CD14-positive monocyte (primary cell): ENCODE measurements at regions not wholly inside any gene's neighbourhood (a gene's known extent, or its start where the extent isn't known, plus 50 kb on each side); places are given as distances from the start of the nearest gene placed in this dataset.

Source experiments
- DNase-seq, 3 donors: peaks; one replicate each; pipeline ENCODE4 v3.0.0-alpha.2; 2011 to 2022
- H2AFZ ChIP-seq: 2 replicates; pipeline ENCODE4 v1.6.0; 2012; ENCODE audit warnings: mild to moderate bottlenecking, low read depth, low read length, inconsistent platforms; ENCODE audit not compliant: insufficient read depth, poor library complexity, severe bottlenecking
- H3K27ac ChIP-seq, 2 donors: 1 replicate in 1 of 2; 2 replicates in 1 of 2; pipeline ENCODE4 v1.5.1; 2012 to 2013; ENCODE audit warnings: low read length in 2 of 2, control low read depth in 1 of 2, inconsistent platforms in 1 of 2, low read depth in 1 of 2, mild to moderate bottlenecking in 1 of 2
- H3K27me3 ChIP-seq, 2 donors: one replicate each; pipeline versions ENCODE4 v1.6.0 to v1.6.1; 2011 to 2013; ENCODE audit warnings: low read length in 2 of 2; ENCODE audit not compliant: control insufficient read depth in 2 of 2, insufficient read depth in 2 of 2
- H3K36me3 ChIP-seq, 2 donors: replicated peaks in 1 of 2; 1 replicate in 1 of 2; 2 replicates in 1 of 2; pipeline versions ENCODE4 v1.5.1 to v1.6.1; 2012 to 2013; ENCODE audit warnings: low read length in 2 of 2, control low read depth in 1 of 2, inconsistent platforms in 1 of 2, mild to moderate bottlenecking in 1 of 2; ENCODE audit not compliant: insufficient read depth in 2 of 2, control insufficient read depth in 1 of 2
- H3K4me1 ChIP-seq, 2 donors: 1 replicate in 1 of 2; 2 replicates in 1 of 2; pipeline versions ENCODE4 v1.5.1 to v1.6.1; 2012 to 2013; ENCODE audit warnings: low read length in 2 of 2, control low read depth in 1 of 2, inconsistent platforms in 1 of 2, mild to moderate bottlenecking in 1 of 2, moderate library complexity in 1 of 2; ENCODE audit not compliant: insufficient read depth in 2 of 2, control insufficient read depth in 1 of 2
- H3K4me2 ChIP-seq: replicated peaks from 2 replicates; pipeline ENCODE3; 2012; ENCODE audit warnings: low read length, moderate library complexity, mild to moderate bottlenecking; ENCODE audit not compliant: poor library complexity, severe bottlenecking; ENCODE audit errors: extremely low read depth
- H3K4me3 ChIP-seq, 3 experiments: fragments of 200-600 bp in 1 of 3; sonication (generic) in 1 of 3; replicated peaks in 1 of 3; 1 replicate in 2 of 3; 2 replicates in 1 of 3; pipeline ENCODE4 v1.5.1; 2011 to 2013; ENCODE audit warnings: low read length in 3 of 3, mild to moderate bottlenecking in 3 of 3, control low read depth in 2 of 3, low read depth in 2 of 3, inconsistent platforms in 1 of 3, moderate library complexity in 1 of 3
- H3K79me2 ChIP-seq: 2 replicates; pipeline ENCODE4 v1.6.0; 2012; ENCODE audit warnings: mild to moderate bottlenecking, control low read depth, inconsistent platforms, low read length, moderate library complexity; ENCODE audit not compliant: insufficient read depth
- H3K9ac ChIP-seq: 2 replicates; pipeline ENCODE4 v1.6.0; 2017; ENCODE audit warnings: low read length, mild to moderate bottlenecking; ENCODE audit not compliant: insufficient read depth, poor library complexity, severe bottlenecking
- H3K9me3 ChIP-seq, 2 donors: replicated peaks in 1 of 2; 1 replicate in 1 of 2; 2 replicates in 1 of 2; pipeline versions ENCODE4 v1.5.1 to v1.6.1; 2012 to 2013; ENCODE audit warnings: low read length in 2 of 2, control low read depth in 1 of 2; ENCODE audit not compliant: control insufficient read depth in 1 of 2, insufficient read depth in 1 of 2
- H4K20me1 ChIP-seq: 2 replicates; pipeline ENCODE4 v1.6.0; 2012; ENCODE audit warnings: mild to moderate bottlenecking, low read length, control low read depth, moderate library complexity; ENCODE audit not compliant: insufficient read depth
- H3K27ac Mint-ChIP-seq, 7 donors: one replicate each; pipeline ENCODE4 v1.8.0; 2020; ENCODE audit warnings: mild to moderate bottlenecking in 7 of 7, mixed read lengths in 7 of 7, moderate library complexity in 6 of 7, inconsistent platforms in 2 of 7
- H3K27me3 Mint-ChIP-seq, 3 donors: one replicate each; pipeline ENCODE4 v1.8.0; 2021 to 2022; ENCODE audit warnings: low read depth in 3 of 3, mild to moderate bottlenecking in 3 of 3, mixed read lengths in 3 of 3, moderate library complexity in 3 of 3, inconsistent platforms in 1 of 3
- H3K36me3 Mint-ChIP-seq, 2 donors: one replicate each; pipeline ENCODE4 v1.8.0; 2020; ENCODE audit warnings: mixed read lengths in 2 of 2, inconsistent platforms in 1 of 2, mild to moderate bottlenecking in 1 of 2
- H3K4me1 Mint-ChIP-seq: one replicate; pipeline ENCODE4 v1.8.0; 2020; ENCODE audit warnings: mild to moderate bottlenecking, mixed read lengths
- H3K4me3 Mint-ChIP-seq, 2 donors: one replicate each; pipeline ENCODE4 v1.8.0; 2020; ENCODE audit warnings: mild to moderate bottlenecking in 2 of 2, mixed read lengths in 2 of 2, moderate library complexity in 1 of 2
- H3K9me3 Mint-ChIP-seq, 7 donors: one replicate each; pipeline ENCODE4 v1.8.0; 2020 to 2022; ENCODE audit warnings: mixed read lengths in 7 of 7, mild to moderate bottlenecking in 6 of 7, moderate library complexity in 6 of 7, inconsistent platforms in 2 of 7
- WGBS: methylation state at CpG from one replicate; pipeline ENCODE4 v1.1.5; 2013; ENCODE audit warnings: missing lambda C conversion rate; ENCODE audit not compliant: insufficient coverage; 5-methylcytosine and 5-hydroxymethylcytosine counted together
- intact Hi-C, 2 donors: fragments of 100-400 bp; cut with micrococcal nuclease; formaldehyde crosslinking; loops; one replicate each; pipeline versions ENCODE4 v1.15.0 to v1.15.1; 2023
- TF ChIP-seq, protein P1 (sequence below): fragments of 200-600 bp; IDR thresholded peaks from one replicate; pipeline ENCODE4 v1.8.0; 2022; ENCODE audit warnings: antibody characterized with exemption, mild to moderate bottlenecking

DNA sequence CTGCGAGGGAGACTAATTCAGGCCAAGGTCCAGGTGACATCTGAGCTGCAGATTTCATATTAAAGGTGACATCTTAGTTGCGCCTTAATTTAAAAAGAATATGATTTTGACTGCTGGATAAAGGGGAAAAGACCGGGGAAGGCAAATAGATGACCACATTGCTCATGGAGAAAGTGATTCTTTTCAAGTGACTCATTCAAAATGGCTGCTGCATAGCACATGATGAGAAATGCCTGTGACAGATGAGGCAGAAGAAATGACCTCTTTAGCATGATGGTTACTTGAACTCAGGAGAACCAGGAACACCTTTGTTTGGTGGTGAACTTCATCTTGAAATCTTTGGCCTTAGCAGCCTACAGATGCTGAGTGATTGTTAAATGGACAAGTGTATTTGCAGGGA is 385.8 kb upstream of the TRIB2 start:
- Histone ChIP-seq H2AFZ (no peak overlapping the region), H3K9me3 (peaks cover 0 to 3% of the 10 kb centered on the region in 2 donors), H3K9ac (no peak overlapping the region), H3K36me3 (no peaks in the 10 kb centered on the region), H3K27ac (no peak overlapping the region), H3K4me2 (no peak overlapping the region), H4K20me1 (no peaks in the 10 kb centered on the region), H3K4me3 (no peak overlapping the region), H3K27me3 (no peaks in the 10 kb centered on the region), H3K79me2 (no peaks in the 10 kb centered on the region), H3K4me1 (no peaks in the 10 kb centered on the region)
- H3K36me3 Mint-ChIP-seq: no peaks in the 10 kb centered on the region
- TF ChIP-seq, protein P1, sequence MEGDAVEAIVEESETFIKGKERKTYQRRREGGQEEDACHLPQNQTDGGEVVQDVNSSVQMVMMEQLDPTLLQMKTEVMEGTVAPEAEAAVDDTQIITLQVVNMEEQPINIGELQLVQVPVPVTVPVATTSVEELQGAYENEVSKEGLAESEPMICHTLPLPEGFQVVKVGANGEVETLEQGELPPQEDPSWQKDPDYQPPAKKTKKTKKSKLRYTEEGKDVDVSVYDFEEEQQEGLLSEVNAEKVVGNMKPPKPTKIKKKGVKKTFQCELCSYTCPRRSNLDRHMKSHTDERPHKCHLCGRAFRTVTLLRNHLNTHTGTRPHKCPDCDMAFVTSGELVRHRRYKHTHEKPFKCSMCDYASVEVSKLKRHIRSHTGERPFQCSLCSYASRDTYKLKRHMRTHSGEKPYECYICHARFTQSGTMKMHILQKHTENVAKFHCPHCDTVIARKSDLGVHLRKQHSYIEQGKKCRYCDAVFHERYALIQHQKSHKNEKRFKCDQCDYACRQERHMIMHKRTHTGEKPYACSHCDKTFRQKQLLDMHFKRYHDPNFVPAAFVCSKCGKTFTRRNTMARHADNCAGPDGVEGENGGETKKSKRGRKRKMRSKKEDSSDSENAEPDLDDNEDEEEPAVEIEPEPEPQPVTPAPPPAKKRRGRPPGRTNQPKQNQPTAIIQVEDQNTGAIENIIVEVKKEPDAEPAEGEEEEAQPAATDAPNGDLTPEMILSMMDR: no peak
- 96% methylated on average over 3 of the region's 3 CpGs for WGBS
- H3K9me3 Mint-ChIP-seq: peaks cover 0 to 13% (median 8%) of the 10 kb centered on the region in 7 donors
- peaks cover 4% of the 10 kb centered on the region for H3K4me1 Mint-ChIP-seq
- peaks cover 0 to 9% (median 0%) of the 10 kb centered on the region in 3 donors for H3K27me3 Mint-ChIP-seq
- no peak overlapping the region for H3K4me3 Mint-ChIP-seq
- H3K27ac Mint-ChIP-seq: no peak overlapping the region
- no peak for DNase-seq
- intact Hi-C loops: no loop called here

DNA sequence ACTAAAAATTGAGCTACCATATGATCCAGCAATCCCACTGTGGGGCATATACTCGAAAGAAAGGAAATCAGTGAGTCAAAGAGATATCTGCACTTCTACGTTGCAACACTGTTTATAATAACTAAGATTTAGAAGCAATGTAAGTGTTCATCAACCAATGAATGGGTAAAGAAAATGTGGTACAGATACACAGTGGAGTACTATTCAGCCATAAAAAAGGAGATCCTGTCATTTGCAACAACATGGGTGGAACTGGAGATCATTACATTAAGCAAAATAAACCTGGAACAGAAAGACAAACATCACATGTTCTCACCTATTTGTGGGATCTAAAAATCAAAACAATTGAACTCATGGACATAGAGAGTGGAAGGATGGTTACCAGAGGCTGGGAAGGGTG is 385.0 kb upstream of the TRIB2 start:
- H3K79me2 ChIP-seq: no peaks in the 10 kb centered on the region
- no peak overlapping the region for H3K4me2 ChIP-seq
- H3K27ac ChIP-seq: no peak overlapping the region
- no CpG with 5 or more reads among the region's 2 CpGs for WGBS
- no peaks in the 10 kb centered on the region for H3K27me3 ChIP-seq
- Mint-ChIP-seq H3K36me3 (no peaks in the 10 kb centered on the region), H3K4me3 (no peak overlapping the region), H3K4me1 (peaks cover 2% of the 10 kb centered on the region), H3K9me3 (peaks cover 0 to 12% (median 5%) of the 10 kb centered on the region in 7 donors), H3K27ac (no peak overlapping the region), H3K27me3 (peaks cover 0 to 9% (median 0%) of the 10 kb centered on the region in 3 donors)
- intact Hi-C loops: no loop called here
- TF ChIP-seq, protein P1: no peak
- no peak for DNase-seq
- H3K36me3 ChIP-seq: no peaks in the 10 kb centered on the region
- H2AFZ ChIP-seq: no peak overlapping the region
- no peaks in the 10 kb centered on the region for H4K20me1 ChIP-seq
- peaks cover 0 to 3% of the 10 kb centered on the region in 2 donors for H3K9me3 ChIP-seq
- no peaks in the 10 kb centered on the region for H3K4me1 ChIP-seq
- no peak overlapping the region for H3K4me3 ChIP-seq
- H3K9ac ChIP-seq: no peak overlapping the region
